T-cell (primary cell): ENCODE measurements at regions not wholly inside any gene's neighbourhood (a gene's known extent, or its start where the extent isn't known, plus 50 kb on each side); places are given as distances from the start of the nearest gene placed in this dataset.

Experiments used
- ATAC-seq, 4 experiments: fragments of 200-7000 bp in 3 of 4; fragments of 150-1000 bp in 1 of 4; cut with Tn5 transposase; replicated peaks in 1 of 4; 1 replicate in 3 of 4; 2 replicates in 1 of 4; pipeline ENCODE4 v1.10.0; 2021; ENCODE audit warnings: moderate library complexity in 3 of 4, mild to moderate bottlenecking in 2 of 4, moderate number of reproducible peaks in 1 of 4
- CTCF ChIA-PET, 2 donors: fragments of 300-600 bp; sonication (Branson Sonifier 250); formaldehyde crosslinking; loops; one replicate each; lab custom pipeline; 2022; ENCODE audit warnings: antibody characterized with exemption in 2 of 2; lab: Charles Lee
- POLR2A ChIA-PET, 2 donors: fragments of 300-600 bp; sonication (Branson Sonifier 250); formaldehyde crosslinking; loops; one replicate each; lab custom pipeline; 2022; ENCODE audit warnings: antibody characterized with exemption in 2 of 2; lab: Charles Lee
- DNase-seq, 35 experiments: peaks; one replicate each; pipeline versions ENCODE4 v3.0.0 to v3.0.0-alpha.2; 2013 to 2023
- H3K27ac ChIP-seq: one replicate; pipeline ENCODE4 v1.5.1; 2013; ENCODE audit warnings: low read length
- H3K27me3 ChIP-seq, 2 experiments: replicated peaks in 1 of 2; 1 replicate in 1 of 2; 2 replicates in 1 of 2; pipeline versions ENCODE4 v1.6.1 to v1.7.0; 2013; ENCODE audit warnings: low read length in 1 of 2, mixed read lengths in 1 of 2; ENCODE audit not compliant: control insufficient read depth in 2 of 2, insufficient read depth in 2 of 2; ENCODE audit errors: extremely low read depth in 1 of 2
- H3K36me3 ChIP-seq, 2 donors: 1 replicate in 1 of 2; 2 replicates in 1 of 2; pipeline versions ENCODE4 v1.6.1 to v1.7.0; 2013; ENCODE audit warnings: low read length in 1 of 2; ENCODE audit not compliant: control insufficient read depth in 2 of 2, insufficient read depth in 1 of 2; ENCODE audit errors: extremely low read depth in 1 of 2
- H3K4me1 ChIP-seq, 2 experiments: 1 replicate in 1 of 2; 2 replicates in 1 of 2; pipeline versions ENCODE4 v1.6.1 to v1.7.0; 2013; ENCODE audit warnings: low read length in 2 of 2, mixed read lengths in 1 of 2; ENCODE audit not compliant: insufficient read depth in 2 of 2, control insufficient read depth in 1 of 2; ENCODE audit errors: extremely low read depth in 1 of 2
- H3K4me3 ChIP-seq, 2 donors: 1 replicate in 1 of 2; 2 replicates in 1 of 2; pipeline versions ENCODE4 v1.5.1 to v1.7.0; 2013; ENCODE audit warnings: mild to moderate bottlenecking in 2 of 2, low read length in 1 of 2, moderate library complexity in 1 of 2; ENCODE audit not compliant: control insufficient read depth in 1 of 2; ENCODE audit errors: extremely low read depth in 1 of 2
- H3K9me3 ChIP-seq: 2 replicates; pipeline ENCODE4 v1.7.0; 2013
- H3K27ac Mint-ChIP-seq, 2 donors: one replicate each; pipeline ENCODE4 v1.8.0; 2020 to 2021; ENCODE audit warnings: mild to moderate bottlenecking in 2 of 2, mixed read lengths in 2 of 2
- H3K27me3 Mint-ChIP-seq, 2 donors: one replicate each; pipeline ENCODE4 v1.8.0; 2021 to 2022; ENCODE audit warnings: mixed read lengths in 2 of 2
- H3K36me3 Mint-ChIP-seq: one replicate; pipeline ENCODE4 v1.8.0; 2021; ENCODE audit warnings: mixed read lengths
- H3K4me1 Mint-ChIP-seq, 3 donors: one replicate each; pipeline ENCODE4 v1.8.0; 2020 to 2022; ENCODE audit warnings: mixed read lengths in 3 of 3, mild to moderate bottlenecking in 1 of 3
- H3K4me3 Mint-ChIP-seq, 3 donors: one replicate each; pipeline ENCODE4 v1.8.0; 2020 to 2022; ENCODE audit warnings: mild to moderate bottlenecking in 3 of 3, mixed read lengths in 3 of 3, moderate library complexity in 3 of 3
- H3K9me3 Mint-ChIP-seq, 3 donors: one replicate each; pipeline ENCODE4 v1.8.0; 2020 to 2022; ENCODE audit warnings: mixed read lengths in 3 of 3
- WGBS: methylation state at CpG from one replicate; pipeline ENCODE4 v1.1.5; 2013; ENCODE audit warnings: missing lambda C conversion rate; ENCODE audit not compliant: insufficient coverage; 5-methylcytosine and 5-hydroxymethylcytosine counted together

DNA sequence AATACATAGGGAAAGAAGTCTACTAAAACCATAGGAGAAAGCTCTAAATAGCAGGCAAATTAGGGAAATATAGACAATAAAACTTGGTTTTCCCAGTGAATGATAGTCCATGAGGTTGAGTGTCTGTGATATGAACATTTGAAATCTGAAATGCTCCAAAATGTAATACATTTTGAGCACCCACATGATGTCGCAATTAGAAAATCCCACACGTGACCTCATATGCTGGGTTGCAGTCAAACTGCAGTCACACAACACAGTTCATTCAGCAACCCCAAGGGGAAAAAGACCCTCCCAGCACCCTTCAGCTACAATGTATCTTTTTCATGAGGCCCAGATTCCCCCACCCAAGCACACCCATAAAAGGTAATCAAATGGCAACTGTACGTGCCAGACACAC lies 155.6 kb downstream of the BTC start:
- ChIA-PET POLR2A (no interaction called here), CTCF (interaction anchor here in 1 of 2 donors (1.1 kb wide), 1 partner anchor 18 kb away, joined by 3 read pairs; no protein-coding TSS in a partner anchor)
- Histone ChIP-seq H3K27me3 (no peaks in the 10 kb centered on the region), H3K4me1 (no peaks in the 10 kb centered on the region), H3K4me3 (no peak overlapping the region), H3K9me3 (no peaks in the 10 kb centered on the region), H3K36me3 (no peaks in the 10 kb centered on the region), H3K27ac (no peak overlapping the region)
- Mint-ChIP-seq H3K4me3 (no peak overlapping the region), H3K27ac (no peak overlapping the region), H3K4me1 (peaks cover 2 to 4% (median 3%) of the 10 kb centered on the region in 3 donors), H3K27me3 (peaks cover 3 to 11% of the 10 kb centered on the region in 2 donors), H3K9me3 (no peaks in the 10 kb centered on the region), H3K36me3 (no peaks in the 10 kb centered on the region)
- WGBS = 84% methylated on average over 2 of the region's 3 CpGs
- no peak for DNase-seq
- no peak for ATAC-seq

GRCh38 chr4:74640111-74640903 lies 154.0 kb downstream of the BTC start:
- H3K36me3 Mint-ChIP-seq = no peaks in the 10 kb centered on the region
- no peak overlapping the region for H3K27ac Mint-ChIP-seq

GRCh38 chr4:74642006-74642405 lies 152.3 kb downstream of the BTC start:
- POLR2A ChIA-PET = no interaction called here
- H3K36me3 Mint-ChIP-seq = no peaks in the 10 kb centered on the region
- H3K27me3 Mint-ChIP-seq = peaks cover 3 to 10% of the 10 kb centered on the region in 2 donors

More at GRCh38 chr4:74640111-74640903, 154.0 kb downstream of the BTC start:
- ChIA-PET POLR2A (no interaction called here), CTCF (interaction anchor here in 1 of 2 donors (0.6 to 1.0 kb wide), 2 partner anchors 8 to 1210 kb away, joined by 3 read pairs; no protein-coding TSS in a partner anchor)
- Histone ChIP-seq H3K4me1 (no peaks in the 10 kb centered on the region), H3K36me3 (no peaks in the 10 kb centered on the region), H3K27me3 (no peaks in the 10 kb centered on the region), H3K9me3 (no peaks in the 10 kb centered on the region), H3K4me3 (no peak overlapping the region), H3K27ac (no peak overlapping the region)
- WGBS = no CpG with 5 or more reads among the region's 4 CpGs
- Mint-ChIP-seq H3K9me3 (no peaks in the 10 kb centered on the region), H3K4me1 (no peaks in the 10 kb centered on the region), H3K4me3 (no peak overlapping the region), H3K27me3 (peaks cover 3 to 11% of the 10 kb centered on the region in 2 donors)
- ATAC-seq (no peak), DNase-seq (no peak)

GRCh38 chr4:74649193-74649592 lies 145.1 kb downstream of the BTC start:
- H3K27me3 ChIP-seq = no peaks in the 10 kb centered on the region
- Mint-ChIP-seq H3K4me1 (no peaks in the 10 kb centered on the region), H3K27ac (no peak overlapping the region), H3K27me3 (no peaks in the 10 kb centered on the region), H3K4me3 (no peak overlapping the region), H3K9me3 (no peaks in the 10 kb centered on the region), H3K36me3 (no peaks in the 10 kb centered on the region)
- no peak for ATAC-seq
- H3K4me1 ChIP-seq = no peaks in the 10 kb centered on the region
- no peak overlapping the region for H3K4me3 ChIP-seq
- no peak overlapping the region for H3K27ac ChIP-seq
- ChIA-PET POLR2A (no interaction called here), CTCF (no interaction called here)
- WGBS = no CpG with 5 or more reads among the region's 1 CpG
- H3K9me3 ChIP-seq = no peaks in the 10 kb centered on the region
- DNase-seq = no peak
- H3K36me3 ChIP-seq = no peaks in the 10 kb centered on the region

More at GRCh38 chr4:74642006-74642405, 152.3 kb downstream of the BTC start:
- DNase-seq (no peak), ATAC-seq (no peak)
- Histone ChIP-seq H3K4me3 (no peak overlapping the region), H3K27me3 (no peaks in the 10 kb centered on the region), H3K4me1 (no peaks in the 10 kb centered on the region), H3K27ac (no peak overlapping the region), H3K36me3 (no peaks in the 10 kb centered on the region), H3K9me3 (no peaks in the 10 kb centered on the region)
- WGBS = no CpG with 5 or more reads among the region's 1 CpG
- no peaks in the 10 kb centered on the region for H3K4me1 Mint-ChIP-seq
- H3K4me3 Mint-ChIP-seq = no peak overlapping the region
- no peaks in the 10 kb centered on the region for H3K9me3 Mint-ChIP-seq
- no peak overlapping the region for H3K27ac Mint-ChIP-seq
- CTCF ChIA-PET = no interaction called here

DNA sequence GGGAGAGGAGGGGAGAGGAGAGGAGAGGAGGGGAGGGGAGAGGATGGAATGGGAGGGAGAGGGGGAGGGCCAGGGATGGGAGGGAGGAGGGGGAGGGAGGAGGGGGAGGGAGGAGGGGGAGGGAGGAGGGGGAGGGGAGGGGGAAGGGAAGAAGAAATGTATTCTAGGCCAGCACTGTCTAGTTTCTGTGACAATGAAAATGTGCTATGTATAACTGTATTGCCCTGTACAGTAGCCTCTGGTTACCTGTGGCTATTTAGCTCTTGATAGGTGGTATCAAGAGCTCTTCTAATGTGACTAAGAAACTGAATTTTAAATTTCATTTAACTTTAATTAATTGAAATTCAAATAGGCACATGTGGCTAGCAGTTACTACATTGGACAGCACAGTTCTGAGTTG lies 143.1 kb downstream of the BTC start:
- no peaks in the 10 kb centered on the region for H3K27me3 Mint-ChIP-seq
- Histone ChIP-seq H3K4me1 (no peaks in the 10 kb centered on the region), H3K4me3 (no peak overlapping the region), H3K27ac (no peak overlapping the region), H3K9me3 (no peaks in the 10 kb centered on the region), H3K27me3 (no peaks in the 10 kb centered on the region), H3K36me3 (no peaks in the 10 kb centered on the region)
- H3K4me1 Mint-ChIP-seq = no peaks in the 10 kb centered on the region
- no peak for ATAC-seq
- no peaks in the 10 kb centered on the region for H3K9me3 Mint-ChIP-seq
- DNase-seq = no peak
- no peaks in the 10 kb centered on the region for H3K36me3 Mint-ChIP-seq
- POLR2A ChIA-PET = no interaction called here
- no peak overlapping the region for H3K4me3 Mint-ChIP-seq
- H3K27ac Mint-ChIP-seq = no peak overlapping the region
- CTCF ChIA-PET = interaction anchor here in 1 of 2 donors (0.6 kb wide), 1 partner anchor 31 kb away, joined by 3 read pairs; no protein-coding TSS in a partner anchor

- Mint-ChIP-seq H3K4me3 (no peak overlapping the region), H3K27me3 (no peaks in the 10 kb centered on the region), H3K36me3 (no peaks in the 10 kb centered on the region), H3K27ac (no peak overlapping the region), H3K9me3 (no peaks in the 10 kb centered on the region), H3K4me1 (no peaks in the 10 kb centered on the region)
- WGBS = 68% methylated on average over 3 of the region's 7 CpGs
- DNase-seq (no peak), ATAC-seq (no peak)
- Histone ChIP-seq H3K27me3 (no peaks in the 10 kb centered on the region), H3K27ac (no peak overlapping the region), H3K4me3 (no peak overlapping the region), H3K4me1 (no peaks in the 10 kb centered on the region), H3K36me3 (no peaks in the 10 kb centered on the region), H3K9me3 (no peaks in the 10 kb centered on the region)
- ChIA-PET CTCF (no interaction called here), POLR2A (no interaction called here)
Measured at GRCh38 chr4:74653331-74654229, 140.7 kb downstream of the BTC start.
